IPS DF 4.7 (cell line): ENCODE measurements at regions not wholly inside any gene's neighbourhood (a gene's known extent, or its start where the extent isn't known, plus 50 kb on each side); places are given as distances from the start of the nearest gene placed in this dataset.
"Not testable (repeated sequence)": the region's sequence is repeated elsewhere in the genome, so short reads cannot be mapped to it uniquely, and the experiment has no call there.

Experiments
- DNase-seq: peaks from one replicate; pipeline ENCODE4 v3.0.0-alpha.2; 2013; ENCODE audit warnings: low spot score; ENCODE audit errors: extremely low read depth

DNA sequence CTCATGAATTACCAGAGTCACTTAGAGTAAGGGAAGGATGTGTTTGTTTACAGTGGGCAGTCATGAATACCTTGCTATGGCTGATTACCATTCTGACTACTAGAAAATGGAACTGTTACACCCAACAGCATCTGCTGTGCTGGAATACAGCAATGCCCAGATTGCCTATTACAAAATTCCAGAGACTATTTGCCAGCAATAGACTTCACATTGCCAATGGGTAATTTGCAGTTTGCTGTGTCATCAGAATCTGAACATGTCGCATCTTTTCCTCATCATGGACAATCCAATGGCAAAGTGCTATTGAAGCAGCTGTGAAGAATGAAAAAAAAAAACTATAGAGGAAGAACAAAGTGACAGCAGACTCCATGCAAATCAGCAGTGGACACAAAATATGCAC is 356.6 kb downstream of the CXXC4 start:
- DNase-seq = no peak

GRCh38 chr4:104129243-104129642 is 365.5 kb downstream of the CXXC4 start:
- DNase-seq = no peak

DNA sequence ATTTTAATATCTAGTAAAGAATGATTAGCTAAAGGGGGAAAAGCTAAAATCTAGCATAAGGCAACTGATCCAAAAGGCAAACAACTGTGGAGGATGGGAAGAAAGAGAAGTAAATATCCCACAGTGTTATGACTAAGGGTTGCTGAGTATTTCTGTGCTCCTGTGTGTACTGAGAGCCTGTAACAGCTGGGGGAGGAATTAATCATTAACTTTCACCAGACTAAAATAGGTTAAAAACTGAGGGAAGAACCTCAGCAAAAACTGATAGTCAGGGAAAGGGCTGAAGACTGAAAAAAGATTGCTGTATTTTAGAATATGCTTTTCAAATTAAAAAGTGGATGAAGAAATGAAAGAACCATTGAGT is 365.9 kb downstream of the CXXC4 start:
- DNase-seq = no peak

GRCh38 chr4:104128031-104128849 is 366.5 kb downstream of the CXXC4 start:
- no peak for DNase-seq

GRCh38 chr4:104123021-104123420 is 371.7 kb downstream of the CXXC4 start:
- no peak for DNase-seq

GRCh38 chr4:104117776-104118175 is 376.9 kb downstream of the CXXC4 start:
- DNase-seq = no peak

GRCh38 chr4:104113850-104114249 is 380.8 kb downstream of the CXXC4 start:
- DNase-seq = no peak

- no peak for DNase-seq
Observed at GRCh38 chr4:104099141-104099540, 379.4 kb upstream of the TACR3 start.

DNA sequence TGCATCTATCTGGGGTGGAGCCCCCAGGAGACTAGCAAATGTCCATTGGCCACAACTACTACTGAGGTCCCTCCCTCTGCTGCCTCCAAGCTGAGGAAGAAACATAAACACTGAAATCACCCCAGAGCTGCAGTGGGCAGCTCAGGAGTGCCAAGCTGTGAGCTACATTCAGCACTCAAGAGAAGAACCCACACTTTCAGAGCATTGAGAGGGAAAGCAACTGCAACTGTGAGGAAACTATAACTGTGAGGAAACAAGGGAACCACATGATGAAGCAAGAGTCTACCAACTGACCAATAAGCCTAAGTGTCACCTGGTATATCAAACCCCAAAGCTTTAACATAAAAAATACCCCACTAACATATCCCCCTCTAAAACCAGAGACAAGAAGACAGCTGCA is 373.5 kb upstream of the TACR3 start:
- no peak for DNase-seq

- no peak for DNase-seq
Observed at GRCh38 chr4:104073229-104073628, 353.4 kb upstream of the TACR3 start.

- DNase-seq = no peak
Observed at GRCh38 chr4:104066533-104066932, 346.7 kb upstream of the TACR3 start.

GRCh38 chr4:104064646-104065577 is 345.1 kb upstream of the TACR3 start:
- peak; percentile 11 for DNase-seq

DNA sequence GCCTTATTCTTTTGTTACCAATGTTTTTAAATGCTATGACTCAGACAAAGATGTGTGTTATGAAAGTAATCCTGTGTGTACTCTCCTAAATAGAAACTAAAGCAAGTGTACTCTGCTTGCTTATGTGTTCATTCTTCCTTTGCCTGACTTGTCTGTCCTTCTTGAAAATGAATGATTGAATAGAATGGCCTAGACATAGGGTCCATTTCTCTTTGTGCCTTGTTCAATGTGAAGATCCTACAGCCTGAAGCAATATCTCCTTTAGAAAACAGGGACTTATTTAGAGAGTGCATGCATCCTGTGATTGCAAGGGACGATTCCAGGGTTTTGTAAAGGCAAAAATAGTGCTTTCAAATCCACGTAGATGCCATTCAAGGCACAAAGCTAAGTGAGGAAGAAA is 343.6 kb upstream of the TACR3 start:
- DNase-seq = no peak

DNA sequence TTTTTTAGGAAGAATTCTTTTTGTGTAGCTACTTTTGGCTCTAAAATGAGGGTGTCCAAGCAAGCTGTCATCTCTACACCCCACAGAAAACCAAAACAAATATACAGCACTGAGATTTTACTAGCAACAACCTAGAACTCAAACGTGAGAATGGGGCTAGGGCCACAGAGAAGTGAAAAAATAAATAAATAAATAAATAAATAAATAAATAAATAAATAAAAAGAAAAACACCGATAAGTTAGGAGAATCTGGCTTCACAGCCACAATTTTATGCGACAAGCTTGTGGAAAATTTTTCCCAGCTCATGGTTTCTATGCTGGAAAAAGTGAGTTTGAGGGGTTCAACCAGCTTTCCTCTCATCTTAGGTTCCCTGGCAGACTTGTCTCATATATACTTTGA is 324.6 kb upstream of the TACR3 start:
- DNase-seq = no peak

DNA sequence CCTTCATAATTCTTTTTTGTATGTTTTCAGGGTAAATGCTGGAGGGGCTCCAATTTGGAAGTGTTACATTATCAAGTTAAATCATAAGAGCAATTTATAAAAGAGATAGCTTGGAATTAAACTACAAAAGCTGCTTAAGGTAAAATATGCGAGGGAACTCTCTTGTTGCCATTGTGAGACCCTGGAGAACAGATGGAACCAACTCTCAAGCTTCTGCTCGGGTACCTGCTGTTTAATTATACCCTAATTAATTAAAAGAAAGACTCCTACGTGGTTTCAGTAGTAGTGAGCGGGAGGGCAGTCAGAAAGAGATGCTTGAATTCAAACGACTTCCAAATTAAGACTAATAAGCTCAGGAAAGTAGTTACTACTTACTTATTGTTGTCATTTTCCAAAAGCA is 313.1 kb upstream of the TACR3 start:
- no peak for DNase-seq

GRCh38 chr4:104025251-104025650 is 305.5 kb upstream of the TACR3 start:
- no peak for DNase-seq

GRCh38 chr4:104022831-104023230 is 303.0 kb upstream of the TACR3 start:
- no peak for DNase-seq

DNA sequence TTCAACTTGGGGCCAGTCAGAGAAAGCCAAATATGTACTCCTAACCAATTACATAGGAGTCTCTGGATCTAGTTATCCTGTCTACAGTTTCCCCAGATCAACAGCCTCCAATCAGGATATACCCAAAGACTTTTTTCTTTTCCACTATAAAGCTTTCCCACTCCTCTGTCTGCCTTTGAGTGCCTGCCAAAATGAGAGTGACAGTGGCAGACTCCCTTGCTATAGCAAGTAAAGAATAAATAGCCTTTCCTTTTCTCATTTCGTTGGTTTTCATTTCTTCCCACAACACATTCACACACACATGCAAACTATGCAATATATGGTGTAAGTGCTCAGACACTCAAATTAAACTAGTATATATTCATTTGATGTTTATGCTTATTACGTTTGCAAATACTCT is 302.4 kb upstream of the TACR3 start:
- no peak for DNase-seq

- DNase-seq = no peak
Observed at GRCh38 chr4:104020641-104021040, 300.9 kb upstream of the TACR3 start.

GRCh38 chr4:104017213-104017612 is 297.4 kb upstream of the TACR3 start:
- no peak for DNase-seq

DNA sequence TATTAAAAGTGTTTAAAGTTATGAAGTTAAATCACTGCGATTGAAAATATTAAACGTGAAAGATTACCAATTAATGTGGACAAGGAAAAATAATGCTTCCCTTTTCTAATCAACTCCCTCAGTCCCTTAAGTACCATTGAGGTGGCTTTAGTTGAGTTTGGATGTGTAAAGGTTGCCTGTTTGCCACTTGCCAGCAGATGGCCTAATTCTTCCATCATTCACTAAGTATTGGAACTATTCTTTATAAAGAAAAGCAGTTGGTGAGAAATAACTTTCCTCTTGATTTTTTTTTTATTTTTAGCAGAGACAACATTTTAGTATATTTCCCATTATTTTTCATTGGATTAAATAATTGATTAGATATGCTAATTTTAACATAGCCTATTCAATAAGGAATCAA is 295.9 kb upstream of the TACR3 start:
- no peak for DNase-seq

DNA sequence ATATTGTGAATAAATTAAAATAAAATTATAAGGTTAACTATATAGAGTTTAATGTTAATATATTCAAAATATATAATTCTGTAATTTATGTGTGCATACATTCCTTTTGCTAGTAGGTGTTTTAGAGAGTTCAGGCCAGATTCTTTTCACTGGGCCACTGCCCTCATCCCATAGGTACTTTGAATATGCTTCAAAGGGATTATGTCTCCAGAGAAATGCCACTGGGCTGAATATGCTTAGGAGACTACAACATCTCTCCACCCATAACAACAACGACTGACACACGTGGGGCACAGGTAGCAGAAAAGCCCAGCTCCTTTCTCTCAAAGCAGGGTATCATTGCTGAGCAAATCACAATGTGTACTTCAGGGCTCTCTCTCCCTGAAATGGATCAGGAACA is 290.9 kb upstream of the TACR3 start:
- no peak for DNase-seq

DNA sequence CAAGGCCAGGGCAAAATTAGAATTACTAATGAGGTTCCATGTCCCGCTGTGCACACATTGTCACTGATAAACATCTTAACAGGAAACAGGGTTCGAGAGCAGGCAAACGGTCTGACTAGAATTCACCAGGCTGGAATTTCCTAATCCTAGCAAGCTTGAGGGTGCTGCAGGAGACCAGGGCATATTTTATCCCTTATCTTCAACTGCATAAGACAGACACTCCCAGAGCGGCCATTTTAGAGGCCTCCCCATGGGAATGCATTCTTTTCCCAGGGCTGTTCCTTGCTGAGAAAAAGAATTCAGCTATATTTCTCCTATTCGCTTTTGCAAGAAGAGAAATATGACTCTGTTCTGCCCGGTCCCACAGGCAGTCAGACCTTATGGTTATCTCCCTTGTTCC is 282.5 kb upstream of the TACR3 start:
- DNase-seq = not testable (repeated sequence)
